Transverse colon (tissue), 4 donors: ENCODE measurements at regions not wholly inside any gene's neighbourhood (a gene's known extent, or its start where the extent isn't known, plus 50 kb on each side); places are given as distances from the start of the nearest gene placed in this dataset.

Experiments
- CTCF ChIP-seq, 5 experiments: fragments of 200-600 bp in 3 of 5; fragments of 450-650 bp in 2 of 5; sonication (generic) in 3 of 5; IDR thresholded peaks; 1 replicate in 2 of 5; 2 replicates in 3 of 5; pipeline ENCODE4 v1.5.1; 2016 to 2017; ENCODE audit warnings: antibody characterized with exemption in 5 of 5, inconsistent platforms in 3 of 5, mild to moderate bottlenecking in 2 of 5, moderate library complexity in 1 of 5
- POLR2AphosphoS5 ChIP-seq, 3 donors: sonication (generic); formaldehyde crosslinking; IDR thresholded peaks; one replicate each; pipeline ENCODE4 v1.6.1; 2016; ENCODE audit warnings: antibody characterized with exemption in 3 of 3

GRCh38 chr15:91476861-91477260 lies 376.6 kb upstream of the SLCO3A1 start:
- TF ChIP-seq CTCF (IDR thresholded peaks at IDR 0.05): no peak
- no peak for TF ChIP-seq POLR2AphosphoS5 (IDR thresholded peaks at IDR 0.05)
